Adrenal gland (tissue), 9 donors: ENCODE measurements at regions not wholly inside any gene's neighbourhood (a gene's known extent, or its start where the extent isn't known, plus 50 kb on each side); places are given as distances from the start of the nearest gene placed in this dataset.
"Not testable (repeated sequence)": the region's sequence is repeated elsewhere in the genome, so short reads cannot be mapped to it uniquely, and the experiment has no call there.

ENCODE experiments used
- DNase-seq, 7 donors: peaks; one replicate each; pipeline ENCODE4 v3.0.0-alpha.2; 2019 to 2020
- H3K27ac ChIP-seq, 5 donors: fragments of 200-600 bp; sonication (generic) in 4 of 5; 1 replicate in 3 of 5; 2 replicates in 2 of 5; pipeline versions ENCODE4 v1.5.1 to v1.8.0; 2016 to 2020; ENCODE audit warnings: mild to moderate bottlenecking in 1 of 5
- H3K27me3 ChIP-seq: fragments of 200-600 bp; 2 replicates; pipeline ENCODE4 v1.8.0; 2021
- H3K36me3 ChIP-seq, 2 donors: fragments of 200-600 bp; replicated peaks in 1 of 2; 1 replicate in 1 of 2; 2 replicates in 1 of 2; pipeline versions ENCODE4 v1.5.1 to v1.8.0; 2018 to 2022
- H3K4me1 ChIP-seq, 2 donors: fragments of 200-600 bp; replicated peaks in 1 of 2; 1 replicate in 1 of 2; 2 replicates in 1 of 2; pipeline versions ENCODE4 v1.5.1 to v1.8.0; 2018 to 2021
- H3K4me3 ChIP-seq, 4 donors: fragments of 200-600 bp; sonication (generic) in 3 of 4; one replicate each; pipeline ENCODE4 v1.5.1; 2016 to 2018
- H3K9me3 ChIP-seq, 3 donors: fragments of 200-600 bp; sonication (generic) in 1 of 3; replicated peaks in 1 of 3; 1 replicate in 2 of 3; 2 replicates in 1 of 3; pipeline versions ENCODE4 v1.5.1 to v1.8.0; 2016 to 2021
- CTCF ChIP-seq, 6 experiments: fragments of 450-650 bp in 4 of 6; fragments of 200-600 bp in 2 of 6; sonication (generic) in 1 of 6; IDR thresholded peaks; 1 replicate in 5 of 6; 2 replicates in 1 of 6; pipeline versions ENCODE4 v1.5.1 to v1.8.0; 2016 to 2021; ENCODE audit warnings: antibody characterized with exemption in 6 of 6, mild to moderate bottlenecking in 2 of 6, moderate library complexity in 1 of 6
- POLR2A ChIP-seq, 2 donors: fragments of 450-650 bp; IDR thresholded peaks; one replicate each; pipeline ENCODE4 v1.6.1; 2017; ENCODE audit warnings: antibody characterized with exemption in 2 of 2, mild to moderate bottlenecking in 2 of 2, moderate library complexity in 1 of 2
- WGBS, 4 donors: extraction: QIAGEN DNeasy Blood & Tissue Kit in 2 of 4; methylation state at CpG; one replicate each; pipeline versions ENCODE4 v1.1.5 to v1.1.7; 2013 to 2017; 5-methylcytosine and 5-hydroxymethylcytosine counted together
- intact Hi-C, 2 donors: fragments of 100-400 bp; cut with DNase I; formaldehyde crosslinking; loops; one replicate each; pipeline versions ENCODE4 v1.14.1 to v1.15.0; 2022 to 2023
- donor health status: healthy with polysubstance abuse.
- donor health status: Bipolar disorder and iron deficiency.
- donor health status: DM: yes; HTN: yes; CAD: no.
- donor health status: DM: no; HTN: no; CAD: no.
- donor health status: DM: no; HTN: no; CAD: no.

GRCh38 chr21:7916329-7917303, 2604.8 kb upstream of the TPTE start:
- 69 to 73% (median 72%) methylated on average over 25 of the region's 25 CpGs for WGBS, 4 donors
- no peak overlapping the region for H3K27ac ChIP-seq
- TF ChIP-seq CTCF (IDR thresholded peaks at IDR 0.05) (no peak), POLR2A (IDR thresholded peaks at IDR 0.05) (no peak)
- peaks cover 0 to 25% (median 0%) of the 10 kb centered on the region in 3 donors for H3K9me3 ChIP-seq
- no peaks in the 10 kb centered on the region for H3K4me1 ChIP-seq
- H3K36me3 ChIP-seq = no peaks in the 10 kb centered on the region
- intact Hi-C loops = no loop called here
- H3K4me3 ChIP-seq = no peak overlapping the region
- no peaks in the 10 kb centered on the region for H3K27me3 ChIP-seq
- no peak for DNase-seq

GRCh38 chr21:7917729-7918128, 2603.7 kb upstream of the TPTE start:
- H3K27me3 ChIP-seq = no peaks in the 10 kb centered on the region
- no peak for DNase-seq
- H3K4me3 ChIP-seq = no peak overlapping the region
- peaks cover 0 to 35% (median 0%) of the 10 kb centered on the region in 3 donors for H3K9me3 ChIP-seq
- 61 to 64% (median 62%) methylated on average over 14 of the region's 14 CpGs for WGBS, 4 donors
- no peak overlapping the region for H3K27ac ChIP-seq
- H3K36me3 ChIP-seq = no peaks in the 10 kb centered on the region
- no peak for TF ChIP-seq POLR2A (IDR thresholded peaks at IDR 0.05)
- no peak for TF ChIP-seq CTCF (IDR thresholded peaks at IDR 0.05)
- intact Hi-C loops = no loop called here
- no peaks in the 10 kb centered on the region for H3K4me1 ChIP-seq

GRCh38 chr21:7925918-7926582, 2595.3 kb upstream of the TPTE start:
- intact Hi-C loops, H3K4me1 ChIP-seq, H3K36me3 ChIP-seq, H3K27me3 ChIP-seq, H3K27ac ChIP-seq, H3K4me3 ChIP-seq, DNase-seq: not testable (repeated sequence)
- WGBS, 4 donors = 65 to 69% (median 67%) methylated on average over 16 of the region's 16 CpGs
- peaks cover 0 to 46% (median 0%) of the 10 kb centered on the region in 3 donors for H3K9me3 ChIP-seq

GRCh38 chr21:7928528-7928927, 2592.9 kb upstream of the TPTE start:
- DNase-seq, H3K36me3 ChIP-seq, H3K4me3 ChIP-seq, H3K27ac ChIP-seq, H3K27me3 ChIP-seq, intact Hi-C loops, H3K4me1 ChIP-seq: not testable (repeated sequence)
- peaks cover 0 to 45% (median 0%) of the 10 kb centered on the region in 3 donors for H3K9me3 ChIP-seq
- WGBS, 4 donors = 71 to 78% (median 73%) methylated on average over 12 of the region's 12 CpGs

- H3K9me3 ChIP-seq = peaks cover 0 to 44% (median 0%) of the 10 kb centered on the region in 3 donors
- H3K36me3 ChIP-seq, H3K27ac ChIP-seq, H3K4me1 ChIP-seq, DNase-seq, H3K27me3 ChIP-seq, H3K4me3 ChIP-seq, intact Hi-C loops: not testable (repeated sequence)
- WGBS, 4 donors = 69 to 78% (median 72%) methylated on average over 12 of the region's 12 CpGs
Measured at GRCh38 chr21:7929586-7929985, 2591.8 kb upstream of the TPTE start.

- peaks cover 0 to 50% (median 0%) of the 10 kb centered on the region in 3 donors for H3K9me3 ChIP-seq
- H3K4me1 ChIP-seq, H3K27me3 ChIP-seq, DNase-seq, H3K36me3 ChIP-seq, H3K27ac ChIP-seq, H3K4me3 ChIP-seq, intact Hi-C loops: not testable (repeated sequence)
- WGBS, 4 donors = 57 to 68% (median 62%) methylated on average over 9 of the region's 9 CpGs
Measured at GRCh38 chr21:7930445-7930844, 2590.9 kb upstream of the TPTE start.

GRCh38 chr21:7932113-7932512, 2589.3 kb upstream of the TPTE start:
- H3K4me1 ChIP-seq, H3K36me3 ChIP-seq, intact Hi-C loops, H3K27me3 ChIP-seq, DNase-seq, H3K27ac ChIP-seq, H3K4me3 ChIP-seq: not testable (repeated sequence)
- 67 to 75% (median 68%) methylated on average over 11 of the region's 11 CpGs for WGBS, 4 donors
- H3K9me3 ChIP-seq = peaks cover 0 to 58% (median 0%) of the 10 kb centered on the region in 3 donors

GRCh38 chr21:7932834-7933233, 2588.5 kb upstream of the TPTE start:
- H3K27ac ChIP-seq, H3K36me3 ChIP-seq, H3K27me3 ChIP-seq, DNase-seq, intact Hi-C loops, H3K4me1 ChIP-seq, H3K4me3 ChIP-seq: not testable (repeated sequence)
- 69 to 75% (median 72%) methylated on average over 14 of the region's 14 CpGs for WGBS, 4 donors
- H3K9me3 ChIP-seq = peaks cover 0 to 66% (median 0%) of the 10 kb centered on the region in 3 donors
